GM19372 (cell line): ENCODE measurements at regions not wholly inside any gene's neighbourhood (a gene's known extent, or its start where the extent isn't known, plus 50 kb on each side); places are given as distances from the start of the nearest gene placed in this dataset.

ENCODE experiments used
- ATAC-seq: cut with Tn5 transposase; IDR thresholded peaks from one replicate; pipeline ENCODE4 v1.9.1; 2021; ENCODE audit warnings: mild to moderate bottlenecking, low read depth, moderate library complexity; ENCODE audit not compliant: unreplicated experiment

DNA sequence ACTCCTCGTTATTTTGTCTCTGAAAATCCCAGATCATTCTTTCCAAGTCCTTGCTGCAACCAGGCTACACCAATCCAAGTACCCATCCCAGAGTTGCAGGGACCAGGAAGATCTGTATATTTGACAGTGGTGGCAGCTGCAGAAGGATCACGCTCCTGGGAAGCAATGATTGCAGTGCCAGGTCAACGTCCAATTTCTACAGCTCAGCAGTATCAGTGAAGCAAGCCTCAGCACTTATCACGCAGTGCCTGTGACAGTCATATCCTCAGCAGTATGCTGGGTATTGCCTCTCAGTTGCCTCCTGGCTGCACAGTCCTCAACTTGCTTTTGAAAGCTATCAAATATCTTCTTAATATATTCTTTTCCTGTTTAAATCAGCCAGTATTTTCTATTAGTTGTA lies 66.7 kb downstream of the BARHL2 start:
- no peak for ATAC-seq

DNA sequence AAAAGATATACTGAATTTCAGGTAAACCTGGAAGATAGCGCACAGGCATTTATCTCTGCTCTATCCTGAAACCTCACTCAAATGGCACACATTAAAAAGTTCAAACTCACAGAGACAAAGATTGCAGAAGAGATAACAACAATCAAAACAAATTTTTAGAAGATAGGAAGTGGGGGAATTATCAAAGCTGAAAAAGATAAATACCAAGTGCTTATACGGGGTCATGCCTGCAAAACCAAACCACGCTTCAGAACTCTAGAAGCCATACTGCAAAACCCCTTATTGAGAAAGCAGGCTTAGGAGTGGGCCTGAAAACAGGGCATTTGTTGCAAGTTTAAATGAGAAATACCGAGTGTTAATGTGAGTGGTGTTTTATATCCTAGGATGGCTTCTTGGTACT lies 76.8 kb downstream of the BARHL2 start:
- ATAC-seq = no peak

DNA sequence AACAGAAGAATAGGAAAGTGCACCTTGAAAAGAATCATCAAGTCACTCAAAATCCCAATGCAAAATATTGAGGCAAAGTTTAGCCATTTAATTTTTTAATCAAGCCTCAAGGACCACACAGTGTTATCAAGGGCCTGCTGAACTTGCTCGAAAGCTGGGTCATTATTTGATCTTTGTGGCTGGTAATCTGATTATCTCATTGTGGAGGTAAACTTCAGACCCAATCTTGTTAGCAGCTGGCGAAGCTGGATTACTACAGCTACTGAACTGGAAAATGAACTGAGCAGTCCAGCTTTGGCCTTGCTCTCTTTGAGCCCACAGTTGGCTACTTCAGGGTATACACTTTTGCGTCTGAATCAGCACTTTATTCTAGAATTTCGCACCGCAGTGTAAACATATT lies 94.4 kb downstream of the BARHL2 start:
- no peak for ATAC-seq

DNA sequence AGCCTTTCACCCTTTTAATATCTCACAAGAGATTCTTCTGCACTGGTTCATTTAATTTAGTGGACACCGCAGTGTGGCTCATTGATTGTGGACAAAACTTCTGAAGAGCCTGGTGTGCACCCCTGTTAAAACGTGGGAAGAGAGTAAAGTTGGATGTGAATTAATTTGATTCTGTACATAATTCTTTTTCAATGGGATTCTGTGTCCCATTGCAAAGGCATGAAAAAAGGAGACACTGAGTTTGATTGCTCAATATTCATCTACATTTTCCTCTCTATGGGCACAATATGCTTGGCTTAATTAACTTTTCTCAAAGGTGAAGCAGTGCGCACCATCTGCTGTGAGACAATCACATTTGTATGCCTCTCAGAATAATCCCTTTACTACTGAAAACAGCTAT lies 95.1 kb downstream of the BARHL2 start:
- no peak for ATAC-seq

DNA sequence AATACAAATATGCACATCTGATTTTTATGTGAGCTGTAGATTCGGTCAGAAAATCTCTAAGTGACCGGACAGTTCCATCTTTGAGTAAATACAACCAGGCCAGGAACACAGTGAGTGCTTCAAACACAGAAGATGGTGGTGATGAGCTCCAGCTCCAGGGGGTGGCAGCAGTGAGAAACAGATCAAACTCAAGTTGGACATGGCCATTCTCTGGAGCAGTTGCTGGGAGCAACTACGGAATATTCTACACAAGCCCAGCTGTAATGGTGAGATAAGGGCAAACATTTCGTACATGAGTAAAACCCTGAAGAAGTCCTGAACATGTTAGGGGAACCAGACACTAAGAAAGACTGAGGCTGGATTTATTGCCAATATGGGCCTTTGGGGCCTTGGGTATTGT lies 100.7 kb downstream of the BARHL2 start:
- no peak for ATAC-seq

DNA sequence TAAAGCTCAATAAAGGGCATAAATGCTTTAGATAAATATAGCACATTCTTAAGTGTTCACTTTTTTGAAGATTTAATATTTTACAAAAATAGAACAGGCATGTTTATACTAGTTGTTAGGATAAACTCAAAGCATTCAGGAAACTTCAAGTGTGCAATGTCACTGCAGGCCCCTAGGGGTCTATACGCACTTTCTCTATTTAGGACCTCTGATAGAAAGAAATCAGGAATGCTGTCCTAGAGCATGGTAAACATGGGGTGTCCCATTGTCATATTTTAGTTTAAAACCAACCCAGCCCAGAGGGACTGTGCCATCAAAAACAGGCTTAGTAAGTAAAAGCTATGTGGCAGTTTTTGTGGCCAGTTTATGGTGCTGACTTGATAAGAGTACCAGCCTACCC lies 102.2 kb downstream of the BARHL2 start:
- no peak for ATAC-seq

DNA sequence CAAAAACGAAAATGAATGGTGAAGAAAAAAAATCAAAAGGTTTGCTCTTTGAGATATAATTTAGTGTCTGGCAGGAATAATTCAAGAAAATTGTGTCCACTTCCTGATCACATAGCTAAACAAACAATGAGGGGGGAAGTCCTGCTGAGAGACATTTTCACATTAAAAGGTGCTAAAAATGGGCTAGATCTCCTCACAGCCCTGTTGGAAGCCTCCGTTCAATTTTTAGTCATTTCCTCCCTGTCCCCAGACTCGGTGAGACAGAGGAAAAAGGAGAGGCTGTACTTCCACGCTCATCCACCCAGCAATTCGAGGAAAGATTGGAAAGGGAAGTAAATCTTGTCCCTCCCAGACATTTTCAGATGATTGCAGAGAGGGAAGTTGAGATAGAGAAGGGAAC lies 103.7 kb downstream of the BARHL2 start:
- ATAC-seq = no peak

DNA sequence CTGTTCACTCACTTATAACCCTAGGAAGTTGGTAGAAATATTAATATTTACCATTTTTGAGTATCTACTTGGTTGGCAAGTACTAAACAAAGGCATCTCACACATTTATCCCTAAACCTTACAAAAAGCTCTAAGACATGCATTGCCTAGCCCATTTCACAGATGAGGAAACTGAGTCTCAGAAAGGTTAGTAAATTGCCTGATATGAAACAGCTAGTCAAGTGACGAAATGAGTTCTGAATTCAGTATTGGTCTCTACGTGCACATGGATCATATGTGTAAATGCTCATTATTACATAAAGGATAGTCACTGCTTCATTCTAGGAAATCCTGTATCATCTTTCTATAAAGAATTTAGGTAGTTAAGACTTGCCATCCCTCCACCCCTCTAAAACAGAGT lies 105.1 kb downstream of the BARHL2 start:
- ATAC-seq = no peak

DNA sequence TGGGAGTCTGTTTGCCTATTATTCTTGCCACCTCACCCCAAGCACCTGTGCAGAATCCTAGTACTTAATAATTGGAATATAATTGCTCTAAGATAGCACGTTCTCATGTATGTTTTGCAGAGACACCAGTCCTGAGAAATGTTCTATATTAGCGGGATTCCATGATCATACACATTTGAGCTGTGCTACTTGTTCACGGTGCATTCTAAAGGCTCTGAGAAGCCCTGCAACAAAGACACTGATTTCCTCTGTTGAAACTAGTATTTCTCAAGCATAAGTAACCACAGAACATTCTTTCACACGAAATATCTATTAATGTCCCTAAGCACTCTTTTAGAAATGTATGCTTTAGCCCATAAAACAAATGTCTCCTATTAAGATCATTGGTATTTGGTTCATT lies 109.4 kb downstream of the BARHL2 start:
- no peak for ATAC-seq

DNA sequence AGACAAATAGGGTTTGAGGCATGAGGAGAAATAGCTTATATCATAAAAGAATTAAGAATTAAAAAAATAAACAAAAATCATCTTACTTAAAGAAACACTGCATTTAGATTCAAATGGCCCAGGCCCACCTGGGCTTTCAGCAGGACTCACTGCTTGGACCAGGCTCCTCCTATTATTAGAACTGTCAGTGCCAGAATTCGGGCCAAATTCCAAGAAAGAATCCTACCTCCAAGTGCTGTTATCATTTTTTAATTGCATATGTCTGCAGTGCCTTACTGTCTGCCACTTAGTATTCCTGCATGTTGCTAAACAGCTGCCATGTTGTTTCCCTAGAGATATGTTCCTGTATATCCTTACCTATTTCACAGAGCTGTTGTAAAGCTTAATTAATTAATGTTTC lies 112.0 kb downstream of the BARHL2 start:
- no peak for ATAC-seq

DNA sequence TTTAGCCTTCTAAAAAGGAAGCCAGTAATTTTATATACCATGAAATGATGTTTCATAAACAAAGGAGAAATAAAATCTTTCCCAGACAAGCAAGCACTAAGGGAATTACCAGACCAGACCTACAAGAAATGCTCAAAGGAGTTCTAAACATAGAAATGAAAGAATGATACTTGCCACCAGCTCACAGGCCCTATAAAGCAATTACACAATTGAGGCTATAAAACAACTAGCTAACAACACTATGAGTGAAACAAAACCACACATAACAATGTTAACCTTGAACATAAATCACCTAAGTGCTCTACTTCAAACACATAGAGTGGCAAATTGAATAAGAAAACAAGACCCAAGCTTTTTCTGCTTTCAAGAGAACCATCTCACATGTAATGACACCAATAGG lies 123.8 kb downstream of the BARHL2 start:
- ATAC-seq = no peak

DNA sequence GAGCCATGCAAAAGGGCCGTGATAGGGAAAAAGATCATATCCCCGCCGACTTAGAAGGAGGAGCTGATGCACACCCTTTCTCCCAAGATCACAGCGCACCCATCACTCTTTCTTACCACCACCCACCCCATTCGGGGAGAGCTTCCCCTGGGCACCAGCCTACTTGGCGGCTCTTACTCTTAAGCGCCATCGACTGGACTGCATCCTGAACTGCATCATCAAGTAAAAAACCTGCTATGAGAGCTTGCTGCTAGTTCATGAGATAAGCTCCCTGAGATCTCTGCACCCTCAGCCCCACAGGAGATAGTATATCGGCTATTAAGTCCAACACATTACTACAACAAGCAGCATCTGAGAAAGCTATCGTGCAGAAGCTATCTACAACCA lies 125.1 kb downstream of the BARHL2 start:
- no peak for ATAC-seq

DNA sequence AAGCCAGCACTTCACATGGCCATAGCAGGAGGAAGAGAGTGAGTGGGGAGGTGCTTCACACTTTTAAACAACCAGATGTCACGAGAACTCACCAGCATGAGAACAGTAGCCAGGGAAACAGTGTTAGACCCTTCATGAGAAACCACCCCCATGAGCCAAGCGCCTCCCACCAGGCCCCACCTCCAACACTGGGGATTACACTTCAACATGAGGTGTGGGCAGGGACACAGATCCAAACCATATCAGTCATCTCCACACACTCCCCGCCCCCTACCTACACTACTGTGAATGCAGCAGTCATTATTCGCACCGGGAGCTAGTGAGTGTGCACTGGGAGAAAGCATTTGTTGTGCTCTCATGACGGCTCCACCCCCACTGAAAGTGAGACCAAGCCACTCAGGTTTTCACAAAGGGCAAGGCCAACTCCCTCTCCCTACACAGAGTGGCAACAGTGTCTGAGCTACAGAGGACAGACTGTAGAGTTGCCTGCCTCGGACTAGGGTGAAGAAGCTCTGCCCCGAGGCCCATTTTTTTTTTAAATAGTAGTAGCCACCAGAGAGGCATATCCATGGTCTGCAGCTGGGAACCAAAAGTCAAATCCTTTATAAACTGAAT lies 125.6 kb downstream of the BARHL2 start:
- no peak for ATAC-seq

DNA sequence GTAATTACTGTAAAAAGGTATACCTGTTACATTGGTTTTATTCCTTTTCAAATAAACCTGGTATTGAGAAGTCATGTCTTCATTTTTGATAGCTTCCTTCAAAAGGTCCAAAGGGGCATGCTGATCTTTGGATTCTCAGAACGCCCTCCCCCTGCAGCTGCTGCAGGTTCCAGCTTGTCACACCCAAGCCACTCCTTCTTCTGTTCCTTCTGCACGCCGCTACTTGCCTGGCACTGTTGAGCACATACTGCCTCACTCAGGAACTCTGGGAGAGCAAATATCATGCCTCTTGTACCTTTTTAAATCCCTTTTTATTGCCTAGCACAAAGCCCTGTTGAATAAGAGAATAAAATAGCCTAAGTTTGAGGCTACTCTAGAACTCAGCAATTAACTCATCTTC lies 136.9 kb downstream of the BARHL2 start:
- ATAC-seq = no peak

DNA sequence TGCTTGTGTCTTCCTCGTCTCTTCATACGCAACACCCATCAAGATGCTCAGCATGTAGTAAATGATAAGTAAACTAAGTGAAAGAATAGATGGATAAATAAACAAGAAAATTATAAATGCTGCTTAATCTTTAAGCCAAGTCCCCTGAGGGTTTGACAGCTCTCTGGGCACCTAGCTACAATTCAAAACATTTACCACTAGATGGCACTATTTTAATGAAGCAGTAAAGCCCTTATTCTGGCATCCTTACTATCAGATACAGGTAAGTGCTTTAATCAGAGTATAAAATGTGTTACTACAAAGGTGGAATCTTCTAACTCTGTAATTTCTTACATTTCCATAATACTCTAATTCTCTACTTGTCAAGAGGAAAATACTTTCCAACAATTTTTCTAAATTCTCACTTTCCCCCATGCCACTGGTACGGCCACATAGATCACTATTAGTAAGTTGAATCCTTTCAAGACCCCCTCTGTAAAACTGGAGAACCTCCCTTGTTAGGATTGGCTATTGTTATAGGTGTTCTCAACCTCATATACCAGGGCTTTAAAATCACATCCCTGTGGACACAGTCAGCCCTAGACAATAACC lies 137.8 kb downstream of the BARHL2 start:
- no peak for ATAC-seq

DNA sequence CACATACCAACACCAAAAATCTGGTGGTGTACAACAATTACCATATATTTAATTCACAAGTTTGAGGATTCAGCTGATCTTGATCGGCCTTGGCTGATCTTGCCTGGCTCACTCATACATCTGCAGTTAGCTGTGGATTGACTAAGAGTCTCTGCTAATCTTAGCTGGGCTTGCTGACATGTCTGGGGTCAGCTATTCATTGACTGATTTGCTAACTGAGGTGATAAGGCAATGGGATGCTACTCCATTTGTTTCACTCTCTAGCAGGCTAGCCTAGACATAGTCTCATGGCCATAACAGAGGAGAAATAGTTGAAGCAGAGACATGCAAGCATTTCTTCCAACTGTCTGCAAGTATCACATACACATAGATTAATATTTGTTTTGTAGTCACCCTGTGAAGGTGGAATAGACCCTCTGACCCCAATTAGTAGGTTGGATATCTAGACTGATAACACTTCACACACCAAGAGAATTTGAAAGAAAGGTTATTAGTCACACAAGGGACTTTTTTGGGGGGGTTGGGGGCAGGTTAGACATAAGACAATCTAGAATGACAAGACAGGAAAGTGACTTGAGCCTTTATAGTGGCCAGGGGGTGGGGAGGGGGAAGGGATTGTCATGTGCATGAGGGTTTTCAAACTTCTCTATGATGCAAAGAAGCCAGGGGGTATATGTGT lies 142.3 kb downstream of the BARHL2 start:
- ATAC-seq = no peak

DNA sequence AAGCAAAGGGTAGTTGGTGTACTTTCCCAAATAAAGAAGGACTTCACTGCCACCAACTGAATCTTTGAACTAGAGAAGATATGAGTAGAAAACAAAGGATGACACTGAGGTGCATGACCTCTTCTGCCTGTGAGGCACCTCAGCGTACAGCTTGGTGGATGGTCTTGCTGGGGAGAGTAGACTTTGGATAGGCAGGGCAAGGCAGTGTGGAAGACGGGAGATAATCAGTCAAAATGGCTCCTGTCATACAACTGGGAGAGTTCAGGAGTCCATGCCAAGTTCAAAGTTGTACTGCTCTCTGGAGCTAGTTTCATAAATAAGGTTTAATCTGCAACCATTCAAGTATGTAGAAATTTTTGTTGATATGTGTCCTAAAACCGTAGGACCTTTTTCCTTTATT lies 143.4 kb downstream of the BARHL2 start:
- ATAC-seq = no peak

DNA sequence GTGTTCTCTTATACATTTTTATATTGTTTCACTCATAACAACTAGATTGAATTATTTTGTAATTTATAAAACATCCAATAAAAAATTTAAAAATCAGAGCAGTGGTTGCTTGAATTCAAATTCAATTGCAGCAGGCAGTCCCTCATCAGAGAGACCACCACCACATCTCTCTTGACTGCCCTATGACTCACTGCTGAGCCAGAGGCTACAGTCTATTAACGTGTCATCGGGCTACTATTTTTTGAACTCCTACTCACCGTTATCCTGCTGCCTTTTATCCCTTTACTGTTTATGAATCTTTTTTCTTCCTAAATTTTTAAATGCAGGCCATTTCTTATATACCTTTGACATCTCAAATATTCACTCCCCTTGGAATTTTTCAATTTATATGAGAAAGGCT lies 144.7 kb downstream of the BARHL2 start:
- ATAC-seq = no peak

DNA sequence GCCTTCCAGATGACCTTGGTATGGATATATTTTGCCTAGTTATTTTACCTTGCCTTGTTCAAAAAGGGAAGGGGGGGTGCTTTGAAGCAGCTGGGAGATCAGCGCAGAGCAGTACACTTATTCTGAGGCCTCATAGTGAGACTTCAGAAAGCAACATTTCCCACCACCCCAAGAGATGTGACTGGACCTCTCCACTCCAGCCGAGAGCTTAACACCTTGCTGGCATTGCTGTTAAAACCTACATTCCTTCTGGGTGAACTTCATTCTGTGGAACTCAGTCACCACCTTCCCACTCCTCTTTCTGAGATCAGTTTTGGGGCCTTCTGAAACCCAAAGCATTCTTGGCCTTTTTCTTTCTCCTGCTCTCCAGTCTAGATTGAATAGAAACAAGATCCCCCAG lies 148.7 kb downstream of the BARHL2 start:
- ATAC-seq = no peak

DNA sequence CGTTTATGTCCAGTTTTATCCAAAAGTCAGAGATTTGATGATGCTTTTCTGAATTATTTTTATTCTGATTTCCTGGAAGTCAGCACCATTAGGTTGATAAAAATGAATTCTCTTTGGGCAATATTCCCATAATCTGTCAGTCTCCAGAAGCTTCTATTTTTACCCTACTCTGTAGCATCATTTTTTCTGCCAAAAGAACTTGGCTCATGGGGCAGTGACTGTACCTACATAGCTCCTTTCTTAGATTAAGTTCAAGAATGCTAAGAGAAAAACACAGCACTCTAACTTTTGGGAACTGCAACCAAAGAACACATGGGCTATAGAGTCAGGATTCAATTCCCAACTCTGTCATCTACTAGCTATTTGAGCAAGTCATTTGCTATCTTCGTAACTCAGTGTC lies 152.9 kb downstream of the BARHL2 start:
- no peak for ATAC-seq

DNA sequence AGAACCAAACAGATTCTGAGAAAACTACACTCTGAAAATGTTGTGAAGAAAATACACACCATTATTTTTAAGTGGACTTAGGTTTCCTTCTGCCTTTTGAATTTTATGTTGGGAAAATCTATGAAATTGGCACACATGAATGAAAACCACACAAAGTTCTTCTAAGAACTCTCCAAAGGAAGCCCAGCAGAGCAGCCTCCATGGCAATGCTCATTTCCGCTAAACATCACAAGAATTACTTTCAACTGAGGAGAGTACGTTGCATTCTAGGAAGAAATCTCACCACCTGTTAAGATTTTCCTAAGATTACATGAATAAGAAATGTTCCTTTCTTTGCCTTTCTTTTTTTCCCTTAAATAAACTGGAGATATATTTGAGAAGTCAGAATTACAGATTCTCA lies 154.2 kb downstream of the BARHL2 start:
- no peak for ATAC-seq

DNA sequence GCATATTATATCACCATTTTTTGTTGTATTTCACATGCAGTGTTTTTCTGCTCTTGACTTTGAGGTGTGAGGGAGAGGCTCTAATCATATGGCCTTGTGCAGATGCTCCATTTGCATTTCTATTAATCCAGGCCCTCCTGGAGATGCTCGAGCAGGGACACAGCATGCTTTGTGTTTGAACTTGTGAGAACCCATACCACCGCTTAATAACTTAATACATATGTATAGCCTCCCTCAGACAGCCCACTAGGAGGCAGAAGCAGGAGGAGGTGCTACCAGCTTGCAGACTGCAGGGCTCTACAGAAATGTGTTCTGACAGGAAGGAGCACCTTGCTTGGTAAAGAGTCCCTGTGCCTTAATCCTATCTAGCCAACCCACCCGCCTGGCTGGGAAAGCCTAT lies 155.2 kb downstream of the BARHL2 start:
- ATAC-seq = no peak
